ENCODE measurements at regions not wholly inside any gene's neighbourhood (a gene's known extent, or its start where the extent isn't known, plus 50 kb on each side); places are given as distances from the start of the nearest gene placed in this dataset.

DNA sequence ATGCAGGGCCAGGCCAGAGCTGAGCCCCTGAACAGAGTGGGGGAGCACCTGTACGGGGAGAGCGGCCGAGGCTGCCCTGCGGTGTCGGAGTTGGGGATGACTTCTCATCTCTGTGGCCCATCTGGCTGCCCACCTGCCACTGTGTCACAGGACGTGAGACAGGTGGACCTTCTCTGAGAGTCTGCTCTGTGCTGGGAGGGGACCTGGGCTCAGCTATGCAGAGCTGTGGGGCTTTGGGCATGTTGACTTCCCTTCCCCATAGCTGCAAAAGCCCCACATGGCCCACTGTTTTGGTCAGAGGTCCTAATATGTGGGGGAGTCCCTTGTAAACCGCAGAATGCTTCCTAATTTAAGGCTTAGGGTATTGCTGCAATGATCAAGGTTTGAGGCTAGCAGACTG, 68.0 kb upstream of the TRPM1 start:
- no peaks in the 10 kb centered on the region for H3K4me1 ChIP-seq (ENCODE audit: control insufficient read depth, insufficient read depth, low read length)
- no peak overlapping the region for H3K4me3 ChIP-seq (ENCODE audit: low read depth, low read length)
- no peak overlapping the region for H3K27ac ChIP-seq (ENCODE audit: extremely low read depth, low read depth, low read length)
- CTCF ChIA-PET: no interaction called here
- POLR2A ChIA-PET: no interaction called here
- no peaks in the 10 kb centered on the region for H3K9me3 ChIP-seq (ENCODE audit: control insufficient read depth, insufficient read depth, low read depth, low read length)
- TF ChIP-seq, protein P1, sequence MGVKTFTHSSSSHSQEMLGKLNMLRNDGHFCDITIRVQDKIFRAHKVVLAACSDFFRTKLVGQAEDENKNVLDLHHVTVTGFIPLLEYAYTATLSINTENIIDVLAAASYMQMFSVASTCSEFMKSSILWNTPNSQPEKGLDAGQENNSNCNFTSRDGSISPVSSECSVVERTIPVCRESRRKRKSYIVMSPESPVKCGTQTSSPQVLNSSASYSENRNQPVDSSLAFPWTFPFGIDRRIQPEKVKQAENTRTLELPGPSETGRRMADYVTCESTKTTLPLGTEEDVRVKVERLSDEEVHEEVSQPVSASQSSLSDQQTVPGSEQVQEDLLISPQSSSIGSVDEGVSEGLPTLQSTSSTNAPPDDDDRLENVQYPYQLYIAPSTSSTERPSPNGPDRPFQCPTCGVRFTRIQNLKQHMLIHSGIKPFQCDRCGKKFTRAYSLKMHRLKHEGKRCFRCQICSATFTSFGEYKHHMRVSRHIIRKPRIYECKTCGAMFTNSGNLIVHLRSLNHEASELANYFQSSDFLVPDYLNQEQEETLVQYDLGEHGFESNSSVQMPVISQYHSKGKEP (tag by site-specific recombination; IDR thresholded peaks at IDR 0.05): no peak
- TF ChIP-seq SP2 (tag by site-specific recombination; IDR thresholded peaks at IDR 0.05): no peak
- TF ChIP-seq, protein P2, sequence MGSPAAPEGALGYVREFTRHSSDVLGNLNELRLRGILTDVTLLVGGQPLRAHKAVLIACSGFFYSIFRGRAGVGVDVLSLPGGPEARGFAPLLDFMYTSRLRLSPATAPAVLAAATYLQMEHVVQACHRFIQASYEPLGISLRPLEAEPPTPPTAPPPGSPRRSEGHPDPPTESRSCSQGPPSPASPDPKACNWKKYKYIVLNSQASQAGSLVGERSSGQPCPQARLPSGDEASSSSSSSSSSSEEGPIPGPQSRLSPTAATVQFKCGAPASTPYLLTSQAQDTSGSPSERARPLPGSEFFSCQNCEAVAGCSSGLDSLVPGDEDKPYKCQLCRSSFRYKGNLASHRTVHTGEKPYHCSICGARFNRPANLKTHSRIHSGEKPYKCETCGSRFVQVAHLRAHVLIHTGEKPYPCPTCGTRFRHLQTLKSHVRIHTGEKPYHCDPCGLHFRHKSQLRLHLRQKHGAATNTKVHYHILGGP (tag by site-specific recombination; IDR thresholded peaks at IDR 0.05): no peak
- TF ChIP-seq, protein P3, sequence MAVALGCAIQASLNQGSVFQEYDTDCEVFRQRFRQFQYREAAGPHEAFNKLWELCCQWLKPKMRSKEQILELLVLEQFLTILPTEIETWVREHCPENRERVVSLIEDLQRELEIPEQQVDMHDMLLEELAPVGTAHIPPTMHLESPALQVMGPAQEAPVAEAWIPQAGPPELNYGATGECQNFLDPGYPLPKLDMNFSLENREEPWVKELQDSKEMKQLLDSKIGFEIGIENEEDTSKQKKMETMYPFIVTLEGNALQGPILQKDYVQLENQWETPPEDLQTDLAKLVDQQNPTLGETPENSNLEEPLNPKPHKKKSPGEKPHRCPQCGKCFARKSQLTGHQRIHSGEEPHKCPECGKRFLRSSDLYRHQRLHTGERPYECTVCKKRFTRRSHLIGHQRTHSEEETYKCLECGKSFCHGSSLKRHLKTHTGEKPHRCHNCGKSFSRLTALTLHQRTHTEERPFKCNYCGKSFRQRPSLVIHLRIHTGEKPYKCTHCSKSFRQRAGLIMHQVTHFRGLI (tag by site-specific recombination; IDR thresholded peaks at IDR 0.05): no peak
- TF ChIP-seq ZNF549 (tag by site-specific recombination; IDR thresholded peaks at IDR 0.05): no peak
- no peak for TF ChIP-seq ZNF548 (tag by site-specific recombination; IDR thresholded peaks at IDR 0.05)
- TF ChIP-seq ZNF140 (tag by site-specific recombination; IDR thresholded peaks at IDR 0.05): no peak
- no peaks in the 10 kb centered on the region for H3K36me3 ChIP-seq (ENCODE audit: control insufficient read depth in 2 of 2, insufficient read depth in 1 of 2, low read length in 2 of 2)

DNA sequence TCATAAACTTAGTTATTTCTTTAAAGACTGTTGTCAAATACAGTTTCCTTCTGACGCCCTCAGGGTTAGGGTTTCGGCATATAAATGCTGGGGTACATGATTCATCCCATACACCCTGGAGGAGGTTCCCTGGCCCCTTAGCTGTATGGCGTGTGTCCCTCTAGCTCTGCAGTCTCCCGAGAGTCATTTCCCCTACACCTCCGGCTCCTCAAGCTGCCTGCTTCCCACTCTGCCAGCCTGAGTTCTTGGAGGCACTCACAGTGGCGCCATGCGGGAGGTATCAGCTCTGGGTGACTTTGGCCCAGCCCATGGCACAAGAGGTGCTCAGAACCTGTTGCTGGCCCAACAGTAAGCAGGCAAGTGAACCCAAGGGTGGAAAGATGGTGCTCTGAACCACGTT, 70.2 kb upstream of the TRPM1 start:
- TF ChIP-seq ZNF121 (tag by site-specific recombination; IDR thresholded peaks at IDR 0.05) (no peak), ZNF416 (tag by site-specific recombination; IDR thresholded peaks at IDR 0.05) (no peak), ZNF585B (tag by site-specific recombination; IDR thresholded peaks at IDR 0.05) (no peak), ZNF24 (tag by site-specific recombination; IDR thresholded peaks at IDR 0.05) (no peak), GLI4 (tag by site-specific recombination; IDR thresholded peaks at IDR 0.05) (no peak), FEZF1 (tag by site-specific recombination; IDR thresholded peaks at IDR 0.05) (no peak), ZNF530 (tag by site-specific recombination; IDR thresholded peaks at IDR 0.05; ENCODE audit: low read depth) (no peak), ZNF202 (tag by site-specific recombination; IDR thresholded peaks at IDR 0.05; ENCODE audit: borderline replicate concordance) (no peak), ZNF558 (tag by site-specific recombination; IDR thresholded peaks at IDR 0.05) (no peak), ZFP41 (tag by site-specific recombination; IDR thresholded peaks at IDR 0.05; ENCODE audit: borderline replicate concordance) (no peak), HOXD13 (CRISPR knock-in tag; IDR thresholded peaks at IDR 0.05; ENCODE audit: borderline replicate concordance) (no peak)
- TF ChIP-seq, protein P4, sequence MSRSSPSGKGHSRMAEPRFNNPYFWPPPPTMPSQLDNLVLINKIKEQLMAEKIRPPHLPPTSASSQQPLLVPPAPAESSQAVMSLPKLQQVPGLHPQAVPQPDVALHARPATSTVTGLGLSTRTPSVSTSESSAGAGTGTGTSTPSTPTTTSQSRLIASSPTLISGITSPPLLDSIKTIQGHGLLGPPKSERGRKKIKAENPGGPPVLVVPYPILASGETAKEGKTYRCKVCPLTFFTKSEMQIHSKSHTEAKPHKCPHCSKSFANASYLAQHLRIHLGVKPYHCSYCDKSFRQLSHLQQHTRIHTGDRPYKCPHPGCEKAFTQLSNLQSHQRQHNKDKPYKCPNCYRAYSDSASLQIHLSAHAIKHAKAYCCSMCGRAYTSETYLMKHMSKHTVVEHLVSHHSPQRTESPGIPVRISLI (tag by site-specific recombination; IDR thresholded peaks at IDR 0.05): no peak
- TF ChIP-seq, protein P5, sequence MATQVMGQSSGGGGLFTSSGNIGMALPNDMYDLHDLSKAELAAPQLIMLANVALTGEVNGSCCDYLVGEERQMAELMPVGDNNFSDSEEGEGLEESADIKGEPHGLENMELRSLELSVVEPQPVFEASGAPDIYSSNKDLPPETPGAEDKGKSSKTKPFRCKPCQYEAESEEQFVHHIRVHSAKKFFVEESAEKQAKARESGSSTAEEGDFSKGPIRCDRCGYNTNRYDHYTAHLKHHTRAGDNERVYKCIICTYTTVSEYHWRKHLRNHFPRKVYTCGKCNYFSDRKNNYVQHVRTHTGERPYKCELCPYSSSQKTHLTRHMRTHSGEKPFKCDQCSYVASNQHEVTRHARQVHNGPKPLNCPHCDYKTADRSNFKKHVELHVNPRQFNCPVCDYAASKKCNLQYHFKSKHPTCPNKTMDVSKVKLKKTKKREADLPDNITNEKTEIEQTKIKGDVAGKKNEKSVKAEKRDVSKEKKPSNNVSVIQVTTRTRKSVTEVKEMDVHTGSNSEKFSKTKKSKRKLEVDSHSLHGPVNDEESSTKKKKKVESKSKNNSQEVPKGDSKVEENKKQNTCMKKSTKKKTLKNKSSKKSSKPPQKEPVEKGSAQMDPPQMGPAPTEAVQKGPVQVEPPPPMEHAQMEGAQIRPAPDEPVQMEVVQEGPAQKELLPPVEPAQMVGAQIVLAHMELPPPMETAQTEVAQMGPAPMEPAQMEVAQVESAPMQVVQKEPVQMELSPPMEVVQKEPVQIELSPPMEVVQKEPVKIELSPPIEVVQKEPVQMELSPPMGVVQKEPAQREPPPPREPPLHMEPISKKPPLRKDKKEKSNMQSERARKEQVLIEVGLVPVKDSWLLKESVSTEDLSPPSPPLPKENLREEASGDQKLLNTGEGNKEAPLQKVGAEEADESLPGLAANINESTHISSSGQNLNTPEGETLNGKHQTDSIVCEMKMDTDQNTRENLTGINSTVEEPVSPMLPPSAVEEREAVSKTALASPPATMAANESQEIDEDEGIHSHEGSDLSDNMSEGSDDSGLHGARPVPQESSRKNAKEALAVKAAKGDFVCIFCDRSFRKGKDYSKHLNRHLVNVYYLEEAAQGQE (tag by site-specific recombination; IDR thresholded peaks at IDR 0.05): no peak
- TF ChIP-seq, protein P6, sequence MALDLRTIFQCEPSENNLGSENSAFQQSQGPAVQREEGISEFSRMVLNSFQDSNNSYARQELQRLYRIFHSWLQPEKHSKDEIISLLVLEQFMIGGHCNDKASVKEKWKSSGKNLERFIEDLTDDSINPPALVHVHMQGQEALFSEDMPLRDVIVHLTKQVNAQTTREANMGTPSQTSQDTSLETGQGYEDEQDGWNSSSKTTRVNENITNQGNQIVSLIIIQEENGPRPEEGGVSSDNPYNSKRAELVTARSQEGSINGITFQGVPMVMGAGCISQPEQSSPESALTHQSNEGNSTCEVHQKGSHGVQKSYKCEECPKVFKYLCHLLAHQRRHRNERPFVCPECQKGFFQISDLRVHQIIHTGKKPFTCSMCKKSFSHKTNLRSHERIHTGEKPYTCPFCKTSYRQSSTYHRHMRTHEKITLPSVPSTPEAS (tag by site-specific recombination; IDR thresholded peaks at IDR 0.05): no peak
- no peak overlapping the region for H3K27ac ChIP-seq (ENCODE audit: extremely low read depth, low read depth, low read length)
- H3K36me3 ChIP-seq (ENCODE audit: control insufficient read depth in 2 of 2, insufficient read depth in 1 of 2, low read length in 2 of 2): no peaks in the 10 kb centered on the region
- ChIA-PET CTCF (no interaction called here), POLR2A (no interaction called here)
- H3K9me3 ChIP-seq (ENCODE audit: control insufficient read depth, insufficient read depth, low read depth, low read length): no peaks in the 10 kb centered on the region
- H3K4me1 ChIP-seq (ENCODE audit: control insufficient read depth, insufficient read depth, low read length): no peaks in the 10 kb centered on the region
- no peak overlapping the region for H3K4me3 ChIP-seq (ENCODE audit: low read depth, low read length)
